ENCODE measurements at regions not wholly inside any gene's neighbourhood (a gene's known extent, or its start where the extent isn't known, plus 50 kb on each side); places are given as distances from the start of the nearest gene placed in this dataset.
A peak's percentile ranks its signal among the peaks of the same experiment; 100 is the strongest.

- peak; percentile 0 for DNase-seq (ENCODE audit: low spot score)
Observed at GRCh38 chrX:85529141-85529540, 149.7 kb upstream of the POF1B start.

- no peak for DNase-seq (ENCODE audit: low spot score)
Observed at GRCh38 chrX:85517994-85518718, 138.7 kb upstream of the POF1B start.

- DNase-seq (ENCODE audit: low spot score), result no peak
Observed at GRCh38 chrX:85516131-85516530, 136.7 kb upstream of the POF1B start.

- no peak for DNase-seq (ENCODE audit: low spot score)
Observed at GRCh38 chrX:85506871-85507270, 127.4 kb upstream of the POF1B start.

GRCh38 chrX:85505801-85506200, 126.3 kb upstream of the POF1B start:
- no peak for DNase-seq (ENCODE audit: low spot score)

GRCh38 chrX:85504381-85504780, 124.9 kb upstream of the POF1B start:
- no peak for DNase-seq (ENCODE audit: low spot score)

GRCh38 chrX:85503258-85504158, 124.0 kb upstream of the POF1B start:
- DNase-seq (ENCODE audit: low spot score), result no peak

- no peak for DNase-seq (ENCODE audit: low spot score)
Observed at GRCh38 chrX:85501349-85501748, 121.9 kb upstream of the POF1B start.

- no peak for DNase-seq (ENCODE audit: low spot score)
Observed at GRCh38 chrX:85499400-85499799, 119.9 kb upstream of the POF1B start.

- DNase-seq (ENCODE audit: low spot score), result no peak
Observed at GRCh38 chrX:85493821-85494220, 114.4 kb upstream of the POF1B start.

GRCh38 chrX:85454295-85454694, 74.8 kb upstream of the POF1B start:
- DNase-seq (ENCODE audit: low spot score), result no peak

- DNase-seq (ENCODE audit: low spot score), result no peak
Observed at GRCh38 chrX:85444613-85445012, 65.1 kb upstream of the POF1B start.

Measured in SK-N-DZ (cell line).